ENCODE measurements at regions not wholly inside any gene's neighbourhood (a gene's known extent, or its start where the extent isn't known, plus 50 kb on each side); places are given as distances from the start of the nearest gene placed in this dataset.
A peak's percentile ranks its signal among the peaks of the same experiment; 100 is the strongest.

GRCh38 chr22:35138521-35138920 is 72.6 kb downstream of the ISX start:
- Histone ChIP-seq H3K4me3 (no peak overlapping the region), H3K9me3 (replicated peaks in 1 of 11) (no peaks in the 10 kb centered on the region), H3K9ac (no peak overlapping the region), H3K36me3 (no peaks in the 10 kb centered on the region), H3K4me1 (peaks cover 0 to 10% (median 7%) of the 10 kb centered on the region in 10 experiments; a peak in 9 of 20 replicates), H3K27ac (no peak overlapping the region), H3K27me3 (no peaks in the 10 kb centered on the region), H3K4me2 (no peak overlapping the region), H4K20me1 (no peaks in the 10 kb centered on the region)
- no peak for TF ChIP-seq Cebpa-rat (IDR thresholded peaks at IDR 0.05)

- no peak for TF ChIP-seq Cebpa-rat (IDR thresholded peaks at IDR 0.05)
- H3K4me3 ChIP-seq, result no peak overlapping the region
- no peaks in the 10 kb centered on the region for H3K4me1 ChIP-seq
- no peaks in the 10 kb centered on the region for H3K9me3 ChIP-seq (replicated peaks in 1 of 11)
- H4K20me1 ChIP-seq, result no peaks in the 10 kb centered on the region
- H3K9ac ChIP-seq, result no peak overlapping the region
- H3K36me3 ChIP-seq, result no peaks in the 10 kb centered on the region
- no peak overlapping the region for H3K27ac ChIP-seq
- H3K27me3 ChIP-seq, result no peaks in the 10 kb centered on the region
- no peak overlapping the region for H3K4me2 ChIP-seq
Measured at GRCh38 chr22:35140879-35141745, 75.2 kb downstream of the ISX start.

- Histone ChIP-seq H3K27ac (no peak overlapping the region), H4K20me1 (no peaks in the 10 kb centered on the region; a peak in 1 of 22 replicates), H3K4me3 (no peak overlapping the region), H3K4me1 (peaks cover 0 to 9% (median 0%) of the 10 kb centered on the region in 10 experiments; a peak in 3 of 20 replicates), H3K36me3 (no peaks in the 10 kb centered on the region), H3K9me3 (replicated peaks in 1 of 11) (no peaks in the 10 kb centered on the region), H3K27me3 (no peaks in the 10 kb centered on the region), H3K4me2 (no peak overlapping the region), H3K9ac (no peak overlapping the region)
- TF ChIP-seq Cebpa-rat (IDR thresholded peaks at IDR 0.05), result no peak
Measured at GRCh38 chr22:35148381-35148780, 82.4 kb downstream of the ISX start.

- no peaks in the 10 kb centered on the region; a peak in 1 of 22 replicates for H4K20me1 ChIP-seq
- no peak overlapping the region for H3K9ac ChIP-seq
- H3K4me1 ChIP-seq, result peaks cover 0 to 9% (median 0%) of the 10 kb centered on the region in 10 experiments; a peak in 3 of 20 replicates
- TF ChIP-seq Cebpa-rat (IDR thresholded peaks at IDR 0.05), result no peak
- no peaks in the 10 kb centered on the region for H3K9me3 ChIP-seq (replicated peaks in 1 of 11)
- no peaks in the 10 kb centered on the region for H3K27me3 ChIP-seq
- no peak overlapping the region for H3K4me2 ChIP-seq
- no peaks in the 10 kb centered on the region for H3K36me3 ChIP-seq
- no peak overlapping the region for H3K27ac ChIP-seq
- no peak overlapping the region for H3K4me3 ChIP-seq
Measured at GRCh38 chr22:35148866-35149548, 83.0 kb downstream of the ISX start.

GRCh38 chr22:35150183-35151107 is 84.5 kb downstream of the ISX start:
- Histone ChIP-seq H3K27me3 (no peaks in the 10 kb centered on the region), H3K9me3 (replicated peaks in 1 of 11) (no peaks in the 10 kb centered on the region), H3K4me1 (peaks cover 0 to 9% (median 0%) of the 10 kb centered on the region in 10 experiments; a peak in 3 of 20 replicates), H3K4me2 (peak overlapping the region in 1 of 11 experiments; percentile 23; a peak in 1 of 22 replicates), H3K9ac (no peak overlapping the region), H3K4me3 (no peak overlapping the region), H3K36me3 (no peaks in the 10 kb centered on the region), H4K20me1 (no peaks in the 10 kb centered on the region; a peak in 1 of 22 replicates), H3K27ac (0 out of 22 replicates have a peak overlapping the region, but pooled peaks of 1 of the 11 experiments have one; percentile 10)
- TF ChIP-seq Cebpa-rat (IDR thresholded peaks at IDR 0.05), result 0 out of 22 replicates have a peak, but pooled peaks of 2 of the 11 experiments have one; percentile 16 to 56

GRCh38 chr22:35152316-35152715 is 86.4 kb downstream of the ISX start:
- Histone ChIP-seq H3K27ac (no peak overlapping the region), H3K27me3 (no peaks in the 10 kb centered on the region)
- no peak for TF ChIP-seq Cebpa-rat (IDR thresholded peaks at IDR 0.05)

GRCh38 chr22:35154937-35155387 is 89.0 kb downstream of the ISX start:
- Histone ChIP-seq H3K9me3 (replicated peaks in 1 of 11) (no peaks in the 10 kb centered on the region), H3K27ac (no peak overlapping the region), H3K4me1 (peaks cover 0 to 9% (median under 1%) of the 10 kb centered on the region in 10 experiments; a peak in 8 of 20 replicates), H3K9ac (no peak overlapping the region), H3K27me3 (no peaks in the 10 kb centered on the region), H3K4me2 (no peak overlapping the region), H3K36me3 (no peaks in the 10 kb centered on the region), H4K20me1 (0 out of 22 replicates have a peak, but pooled peaks cover 0 to 5% (median 0%) of the 10 kb centered on the region in 11 experiments), H3K4me3 (no peak overlapping the region)
- TF ChIP-seq Cebpa-rat (IDR thresholded peaks at IDR 0.05), result no peak

More at GRCh38 chr22:35152316-35152715, 86.4 kb downstream of the ISX start:
- Histone ChIP-seq H3K9me3 (replicated peaks in 1 of 11) (no peaks in the 10 kb centered on the region), H3K4me1 (peaks cover 0 to 9% (median 0%) of the 10 kb centered on the region in 10 experiments; a peak in 3 of 20 replicates), H4K20me1 (peaks cover 0 to 2% (median 0%) of the 10 kb centered on the region in 11 experiments; a peak in 1 of 22 replicates), H3K4me3 (no peak overlapping the region), H3K36me3 (no peaks in the 10 kb centered on the region), H3K4me2 (no peak overlapping the region), H3K9ac (no peak overlapping the region)

GRCh38 chr22:35155403-35156025 is 89.6 kb downstream of the ISX start:
- H3K4me3 ChIP-seq, result no peak overlapping the region
- H3K27me3 ChIP-seq, result no peaks in the 10 kb centered on the region
- TF ChIP-seq Cebpa-rat (IDR thresholded peaks at IDR 0.05), result no peak
- H3K9ac ChIP-seq, result no peak overlapping the region
- H3K36me3 ChIP-seq, result no peaks in the 10 kb centered on the region
- H3K27ac ChIP-seq, result no peak overlapping the region
- H4K20me1 ChIP-seq, result 0 out of 22 replicates have a peak, but pooled peaks cover 0 to 5% (median 0%) of the 10 kb centered on the region in 11 experiments
- no peaks in the 10 kb centered on the region for H3K9me3 ChIP-seq (replicated peaks in 1 of 11)
- H3K4me1 ChIP-seq, result peaks cover 0 to 7% (median 4%) of the 10 kb centered on the region in 10 experiments; a peak in 7 of 20 replicates
- no peak overlapping the region for H3K4me2 ChIP-seq
